ENCODE measurements at regions not wholly inside any gene's neighbourhood (a gene's known extent, or its start where the extent isn't known, plus 50 kb on each side); places are given as distances from the start of the nearest gene placed in this dataset.

GRCh38 chr9:95749493-95749892 lies 126.0 kb upstream of the ERCC6L2 start:
- H3K23me2 ChIP-seq (ENCODE audit: insufficient read length, low read depth, low read length, poor library complexity, severe bottlenecking): no peaks in the 10 kb centered on the region
- no peaks in the 10 kb centered on the region for H3K79me1 ChIP-seq (ENCODE audit: insufficient read depth, low read depth, low read length, poor library complexity, severe bottlenecking)
- no peak overlapping the region for H4K91ac ChIP-seq (ENCODE audit: insufficient read length, low read depth, low read length)
- peaks cover 2% of the 10 kb centered on the region; the same call in 1 of the 2 replicates for H3K4me1 ChIP-seq (ENCODE audit: insufficient read depth, low read length)
- H3T11ph ChIP-seq (ENCODE audit: low read length): no peak overlapping the region
- Mint-ChIP-seq H3K27ac (peak overlapping the region in 1 of 3 experiments; percentile 13; a peak in 1 of 7 replicates), H3K4me3 (no peak overlapping the region), H3K4me1 (peaks cover 19 to 25% of the 10 kb centered on the region in 2 experiments), H3K27me3 (ENCODE audit: low read depth) (peaks cover 43% of the 10 kb centered on the region), H3K9me3 (no peaks in the 10 kb centered on the region), H3K36me3 (ENCODE audit: insufficient read depth in 1 of 3, low read depth in 3 of 3) (no peaks in the 10 kb centered on the region; a peak in 1 of 7 replicates)
- H3K79me2 ChIP-seq (ENCODE audit: insufficient read depth, low read length): no peaks in the 10 kb centered on the region
- no peak overlapping the region for H3K23ac ChIP-seq (ENCODE audit: insufficient read length, low read depth, low read length)
- no peak overlapping the region for H3K18ac ChIP-seq (ENCODE audit: insufficient read length, low read depth, low read length)
- H2BK12ac ChIP-seq (ENCODE audit: insufficient read length, low read depth, low read length): no peak overlapping the region
- peaks cover 5% of the 10 kb centered on the region; the same call in 1 of the 2 replicates for H3K27me3 ChIP-seq (ENCODE audit: insufficient read depth, low read length)
- no peak for TF ChIP-seq CTCF (conservative IDR thresholded peaks at IDR 0.05)
- no peak overlapping the region for H2AFZ ChIP-seq (ENCODE audit: low read length)
- no peak overlapping the region for H2AK5ac ChIP-seq (ENCODE audit: insufficient read length, low read length)
- H3K56ac ChIP-seq (ENCODE audit: insufficient read length, low read depth, low read length): no peak overlapping the region
- H3K9ac ChIP-seq (ENCODE audit: extremely low read depth, insufficient read length, low read length): no peak overlapping the region
- no peak overlapping the region for H3K14ac ChIP-seq (ENCODE audit: insufficient read depth, low read length)
- no peak overlapping the region for H2BK15ac ChIP-seq (ENCODE audit: low read depth, low read length)
- H2BK20ac ChIP-seq (ENCODE audit: low read depth, low read length, poor library complexity, severe bottlenecking): no peak overlapping the region
- H3K9me3 ChIP-seq (ENCODE audit: control insufficient read depth, low read depth, low read length): no peaks in the 10 kb centered on the region
- no peak overlapping the region for H4K8ac ChIP-seq (replicated peaks; ENCODE audit: insufficient read length, low read depth, low read length)
- no peak for DNase-seq
- no peak overlapping the region for H3K4me2 ChIP-seq (ENCODE audit: insufficient read depth, insufficient read length, low read length)
- no peaks in the 10 kb centered on the region for H4K20me1 ChIP-seq (ENCODE audit: control insufficient read depth, insufficient read depth, insufficient read length)
- no peak overlapping the region for H4K5ac ChIP-seq (ENCODE audit: insufficient read length, low read depth, low read length)
- H3K4ac ChIP-seq (ENCODE audit: low read depth, low read length): no peak overlapping the region
- WGBS (ENCODE audit: extremely low coverage, insufficient read length, low lambda C conversion rate): no CpG with 5 or more reads among the region's 9 CpGs
- no peak overlapping the region for H2BK120ac ChIP-seq (ENCODE audit: low read depth, low read length, poor library complexity, severe bottlenecking)
- no peak overlapping the region for H3K27ac ChIP-seq (ENCODE audit: insufficient read length, low read depth, low read length)
- no peak overlapping the region for H2BK5ac ChIP-seq (ENCODE audit: insufficient read length, low read length)

Measured in H9 (cell line).